HG03097 (cell line): ENCODE measurements at regions not wholly inside any gene's neighbourhood (a gene's known extent, or its start where the extent isn't known, plus 50 kb on each side); places are given as distances from the start of the nearest gene placed in this dataset.

Source experiments
- ATAC-seq: cut with Tn5 transposase; IDR thresholded peaks from one replicate; pipeline ENCODE4 v1.9.1; 2021; ENCODE audit not compliant: unreplicated experiment, low FRiP score

GRCh38 chr22:48433647-48434046, 1394.0 kb downstream of the BRD1 start:
- no peak for ATAC-seq

GRCh38 chr22:48432781-48433518, 1394.7 kb downstream of the BRD1 start:
- ATAC-seq, result no peak

GRCh38 chr22:48431536-48432315, 1395.9 kb downstream of the BRD1 start:
- ATAC-seq, result no peak

- ATAC-seq, result no peak
Observed at GRCh38 chr22:48431014-48431413, 1396.7 kb downstream of the BRD1 start.

DNA sequence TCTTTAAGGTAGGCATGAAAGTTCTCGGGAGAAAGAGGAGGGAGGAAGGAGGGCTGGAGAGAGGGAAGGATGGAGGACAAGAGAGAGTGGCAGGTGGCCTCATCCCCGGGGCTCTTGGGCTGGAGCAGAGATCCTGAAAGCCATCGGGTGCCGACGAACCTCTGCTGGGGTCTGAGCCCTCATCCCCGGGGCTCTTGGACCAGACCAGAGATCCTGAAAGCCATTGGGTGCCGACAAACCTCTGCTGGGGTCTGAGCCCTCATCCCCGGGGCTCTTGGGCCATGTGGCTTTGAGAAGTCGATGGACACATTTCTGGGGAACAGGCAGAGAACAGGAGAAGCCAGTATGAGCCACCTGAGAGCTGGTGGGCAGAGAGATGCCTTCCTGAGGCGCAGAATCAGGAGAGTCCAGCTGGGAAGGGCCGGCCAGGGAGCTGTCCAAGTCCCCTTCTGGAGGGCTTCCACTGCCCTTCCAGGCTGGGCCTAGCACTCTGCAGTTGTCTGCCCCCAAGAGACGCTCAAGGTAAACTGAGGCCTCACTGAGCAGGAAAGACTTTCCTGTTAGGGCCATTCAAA, 1398.1 kb downstream of the BRD1 start:
- no peak for ATAC-seq

DNA sequence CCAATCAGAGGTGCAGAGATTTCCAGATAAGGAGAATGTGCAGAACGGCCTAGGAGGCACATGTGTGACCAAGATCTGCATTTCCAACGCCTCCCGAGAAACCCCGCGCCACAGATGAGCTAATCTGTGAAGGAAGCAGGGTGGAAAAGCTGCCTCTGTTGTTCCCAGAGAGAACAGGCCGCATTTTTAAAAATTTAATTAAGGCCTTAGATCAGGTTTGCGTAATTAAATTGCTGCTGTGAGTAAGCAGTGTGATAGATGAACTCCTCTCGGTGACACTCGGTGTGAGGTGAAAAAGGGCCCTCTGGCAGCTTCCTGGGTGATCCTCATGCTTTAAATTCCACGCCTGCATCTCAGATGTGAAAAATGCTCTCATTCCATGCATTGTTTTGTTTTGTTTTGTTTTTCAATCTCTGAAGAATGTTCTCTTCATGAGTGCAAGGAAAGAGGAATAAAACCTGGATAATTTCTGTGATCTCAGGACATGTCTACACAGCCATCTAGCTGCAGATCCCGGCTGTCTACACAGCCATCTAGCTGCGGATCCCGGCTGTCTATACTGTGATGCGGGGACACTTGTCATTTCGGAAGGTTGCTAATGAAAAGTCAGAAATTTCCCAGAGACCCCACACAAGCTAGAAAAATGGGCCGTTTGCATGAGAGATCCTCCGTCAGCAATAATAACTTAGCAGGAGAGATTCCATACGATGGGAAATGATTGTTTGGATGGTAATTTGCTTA, 1398.9 kb downstream of the BRD1 start:
- ATAC-seq, result no peak

DNA sequence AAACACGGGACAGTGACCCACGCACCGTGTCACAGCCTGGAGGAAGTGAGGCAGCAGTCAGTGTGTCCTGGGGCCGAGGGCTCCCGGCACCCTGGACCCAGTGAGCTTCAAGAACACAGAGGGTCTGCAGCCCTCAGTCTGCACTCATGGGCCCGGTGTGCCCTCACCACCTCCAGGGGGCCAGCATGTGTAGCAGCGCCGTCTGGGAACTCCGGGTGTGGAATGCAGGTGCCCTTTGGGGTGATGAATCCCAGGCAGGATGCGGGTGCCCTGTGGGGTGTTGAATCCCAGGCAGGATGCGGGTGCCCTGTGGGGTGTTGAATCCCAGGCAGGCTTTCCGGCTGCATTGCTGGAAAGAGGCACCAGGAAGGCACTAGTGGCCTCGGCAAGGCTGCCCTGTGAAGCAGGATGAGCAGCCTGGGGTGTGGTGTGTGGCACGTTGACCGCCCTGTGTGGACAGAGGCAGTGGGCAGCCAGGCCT, 1399.9 kb downstream of the BRD1 start:
- no peak for ATAC-seq

GRCh38 chr22:48426466-48427380, 1401.0 kb downstream of the BRD1 start:
- ATAC-seq, result no peak

DNA sequence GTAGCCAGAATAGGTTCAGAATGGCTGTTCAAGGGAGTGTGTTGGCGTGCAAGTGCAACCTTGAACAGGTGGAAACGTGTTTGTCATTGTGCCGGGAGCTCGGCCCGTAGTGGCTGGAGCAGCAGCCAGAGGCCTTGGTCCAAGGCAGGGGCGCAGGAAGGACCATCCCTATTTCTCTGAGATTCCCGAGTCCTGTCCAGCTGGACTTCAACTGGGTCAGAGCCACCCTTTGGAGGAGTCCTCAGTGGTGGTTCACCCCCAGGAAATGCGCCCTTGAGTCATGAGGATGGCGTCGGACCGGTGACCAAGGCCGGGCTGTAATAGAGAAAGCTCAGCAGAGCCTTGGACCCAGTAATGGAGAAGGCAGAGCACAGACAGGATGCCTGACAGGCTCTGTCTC, 1402.0 kb downstream of the BRD1 start:
- ATAC-seq, result no peak

- no peak for ATAC-seq
Observed at GRCh38 chr22:48425091-48425506, 1402.6 kb downstream of the BRD1 start.

DNA sequence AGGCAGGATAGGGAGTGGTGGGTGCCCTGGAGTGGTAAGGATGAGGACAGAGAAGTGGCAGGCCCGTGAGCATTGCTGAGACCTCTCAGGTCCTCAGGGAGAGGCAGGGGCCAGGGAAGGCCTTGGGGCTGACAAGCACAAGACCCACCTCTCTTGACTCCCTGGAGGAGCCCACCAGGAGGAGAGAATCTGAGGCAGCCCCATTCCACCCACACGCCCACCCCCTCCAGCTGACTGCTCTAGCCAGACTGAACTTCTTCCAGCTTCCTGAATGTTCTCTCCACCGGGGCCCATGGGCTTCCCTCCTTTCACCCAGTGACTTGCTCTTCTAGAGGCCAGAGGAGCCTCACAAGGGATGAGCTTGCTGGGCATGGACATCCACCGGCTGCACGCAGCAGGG, 1403.0 kb downstream of the BRD1 start:
- no peak for ATAC-seq

DNA sequence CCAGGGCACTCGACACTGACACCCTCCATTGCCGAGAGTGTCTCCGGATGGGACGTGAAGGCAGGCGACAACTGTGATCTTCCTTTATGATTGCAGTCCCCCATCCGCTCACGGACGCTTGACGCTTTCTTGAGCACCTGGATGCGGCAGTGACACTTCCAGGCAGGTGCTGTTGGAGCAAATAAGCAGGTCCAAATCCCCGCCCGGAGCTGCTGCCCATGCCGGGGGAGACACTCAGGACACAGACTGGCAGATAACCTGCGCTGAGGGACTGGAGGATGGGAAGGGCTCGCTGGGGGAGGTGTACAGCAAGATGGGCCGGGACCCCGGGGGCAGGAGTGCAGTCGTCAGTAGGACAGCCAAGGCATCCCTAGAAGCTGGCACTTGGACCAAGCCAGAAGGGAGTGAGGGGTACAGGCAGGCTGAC, 1403.5 kb downstream of the BRD1 start:
- no peak for ATAC-seq

- ATAC-seq, result no peak
Observed at GRCh38 chr22:48423481-48423911, 1404.2 kb downstream of the BRD1 start.

DNA sequence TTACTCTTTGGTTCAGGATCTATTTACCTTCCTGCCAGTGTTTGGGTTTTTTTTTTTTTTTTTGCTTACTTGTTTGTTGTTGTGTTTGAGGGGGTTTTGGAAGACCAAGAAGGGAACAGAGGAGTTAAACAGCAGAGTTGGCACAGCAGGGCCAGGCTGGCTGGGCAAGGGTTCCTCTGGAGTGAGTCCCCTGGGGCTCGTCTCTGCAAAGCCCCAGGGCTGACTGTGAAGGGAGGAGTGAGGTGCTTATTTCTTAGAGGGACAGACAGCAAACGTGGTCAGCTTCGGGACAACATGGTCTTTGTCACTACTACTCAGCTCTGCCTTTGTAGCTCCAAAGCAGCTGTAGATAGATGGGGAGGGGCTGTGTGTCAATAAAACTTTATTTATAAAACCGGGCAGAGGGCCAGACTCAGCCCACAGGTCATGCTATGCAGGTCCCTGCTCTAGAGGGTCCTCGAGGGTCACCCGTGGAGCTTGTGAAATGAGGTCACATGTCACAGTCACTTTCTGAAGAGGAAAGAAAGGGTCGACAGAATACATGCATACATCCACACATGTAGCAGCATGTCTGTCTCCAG, 1404.7 kb downstream of the BRD1 start:
- ATAC-seq, result no peak

GRCh38 chr22:48418831-48419230, 1408.8 kb downstream of the BRD1 start:
- ATAC-seq, result no peak

GRCh38 chr22:48417225-48418070, 1410.2 kb downstream of the BRD1 start:
- no peak for ATAC-seq

DNA sequence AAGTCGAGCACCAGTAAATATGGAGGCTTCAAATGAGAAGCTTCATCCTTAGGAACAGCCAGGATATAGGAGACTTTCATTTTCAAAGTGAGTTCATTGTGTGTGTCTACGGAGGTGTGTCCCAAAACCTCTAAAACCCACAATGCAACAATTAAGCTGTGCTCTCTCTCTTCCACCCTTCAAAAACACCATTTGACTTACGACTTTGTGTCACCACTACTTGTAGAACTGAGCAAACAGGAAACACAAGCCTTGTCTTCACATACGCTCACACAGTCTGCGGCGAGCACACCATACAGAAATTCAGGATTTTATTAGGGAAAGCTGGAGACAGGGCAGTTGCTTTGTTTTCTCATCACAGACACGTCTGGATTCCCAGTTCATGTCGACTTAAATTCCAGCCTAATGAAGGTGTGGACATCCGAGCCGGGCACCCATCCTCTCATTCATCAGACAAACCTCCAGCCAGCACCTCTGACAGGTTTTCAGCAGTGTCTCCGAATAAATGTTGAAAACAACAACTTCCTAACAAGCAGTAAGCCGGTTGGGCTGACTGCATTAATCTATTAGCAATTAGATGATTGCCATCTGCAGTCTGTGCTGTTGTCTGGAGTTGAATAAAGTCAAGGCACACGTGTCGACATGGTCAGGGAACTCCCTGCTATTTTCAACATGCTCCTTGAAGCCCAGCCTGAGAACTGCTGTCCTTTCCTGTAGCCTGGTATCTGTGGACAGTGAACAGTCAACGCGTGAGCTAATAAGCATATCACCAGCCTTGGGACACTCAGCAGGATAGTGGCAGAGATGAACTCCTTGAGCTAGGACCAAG, 1411.1 kb downstream of the BRD1 start:
- ATAC-seq, result no peak

DNA sequence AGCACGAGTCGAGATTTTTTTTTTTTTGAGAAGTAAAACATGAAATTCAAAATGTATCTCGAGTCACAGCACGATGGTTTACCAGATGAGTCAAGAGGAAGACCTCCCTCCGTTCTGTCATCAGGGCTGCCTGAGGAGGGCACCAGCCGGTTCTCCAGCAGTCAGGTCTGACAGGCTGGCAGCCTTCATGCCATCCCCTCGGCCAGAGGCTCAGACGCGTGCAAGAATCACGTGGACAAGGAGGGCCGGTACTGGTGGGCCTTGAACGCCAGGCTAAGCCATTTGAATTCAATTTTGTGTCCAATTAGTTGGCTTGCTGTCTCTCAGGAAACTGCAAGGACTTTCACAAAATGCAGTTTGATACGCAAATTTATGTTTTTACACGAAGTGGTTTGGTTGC, 1412.2 kb downstream of the BRD1 start:
- ATAC-seq, result no peak
